MG63 (cell line): ENCODE measurements at regions not wholly inside any gene's neighbourhood (a gene's known extent, or its start where the extent isn't known, plus 50 kb on each side); places are given as distances from the start of the nearest gene placed in this dataset.

Experiments used
- DNase-seq: peaks from one replicate; pipeline ENCODE4 v3.0.0-alpha.2; 2020
- H3K27me3 ChIP-seq: fragments of 250-450 bp; sonication (Bioruptor Pico); 2 replicates; pipeline ENCODE4 v1.5.1; 2020; ENCODE audit warnings: mild to moderate bottlenecking, moderate library complexity
- H3K36me3 ChIP-seq: fragments of 250-450 bp; sonication (Bioruptor Pico); 2 replicates; pipeline ENCODE4 v1.5.1; 2020; ENCODE audit warnings: mild to moderate bottlenecking, moderate library complexity
- H3K4me3 ChIP-seq: fragments of 250-450 bp; sonication (Bioruptor Pico); 2 replicates; pipeline ENCODE4 v1.5.1; 2020; ENCODE audit warnings: mild to moderate bottlenecking, moderate library complexity
- H3K9me3 ChIP-seq: fragments of 250-450 bp; sonication (Bioruptor Pico); 2 replicates; pipeline ENCODE4 v1.5.1; 2020; ENCODE audit warnings: mild to moderate bottlenecking, moderate library complexity

DNA sequence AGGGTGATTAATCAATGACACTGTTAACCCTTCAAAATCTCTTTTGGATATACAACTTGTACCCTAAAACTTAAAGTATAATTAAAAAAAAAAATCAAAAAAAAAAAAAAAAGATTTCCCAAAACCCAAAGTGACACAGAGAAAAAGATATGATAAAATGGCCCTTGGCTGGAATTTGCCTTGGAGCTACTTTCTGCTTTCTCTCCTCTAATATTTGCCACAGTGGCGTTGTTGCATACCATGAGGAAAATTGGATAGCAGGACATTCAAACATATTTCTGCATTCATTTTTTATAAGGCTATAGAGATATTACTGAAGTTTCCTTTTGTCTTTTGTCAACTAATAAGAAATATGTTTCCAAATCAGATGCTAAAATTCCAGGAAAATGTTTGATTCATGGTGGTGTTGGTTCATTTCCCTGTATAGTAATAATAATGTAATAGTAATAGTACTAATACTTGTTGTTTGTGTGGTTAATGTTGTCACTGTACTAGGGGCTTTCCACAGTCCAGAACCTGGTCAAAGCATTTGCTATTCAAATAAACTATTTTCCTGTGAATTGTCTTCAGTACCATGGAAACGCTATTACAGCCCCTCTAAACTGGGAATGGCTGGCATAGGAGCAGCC, 441.3 kb upstream of the THBS1 start:
- Histone ChIP-seq H3K27me3 (no peaks in the 10 kb centered on the region), H3K36me3 (no peaks in the 10 kb centered on the region), H3K4me3 (no peak overlapping the region), H3K9me3 (no peaks in the 10 kb centered on the region)
- DNase-seq = no peak

DNA sequence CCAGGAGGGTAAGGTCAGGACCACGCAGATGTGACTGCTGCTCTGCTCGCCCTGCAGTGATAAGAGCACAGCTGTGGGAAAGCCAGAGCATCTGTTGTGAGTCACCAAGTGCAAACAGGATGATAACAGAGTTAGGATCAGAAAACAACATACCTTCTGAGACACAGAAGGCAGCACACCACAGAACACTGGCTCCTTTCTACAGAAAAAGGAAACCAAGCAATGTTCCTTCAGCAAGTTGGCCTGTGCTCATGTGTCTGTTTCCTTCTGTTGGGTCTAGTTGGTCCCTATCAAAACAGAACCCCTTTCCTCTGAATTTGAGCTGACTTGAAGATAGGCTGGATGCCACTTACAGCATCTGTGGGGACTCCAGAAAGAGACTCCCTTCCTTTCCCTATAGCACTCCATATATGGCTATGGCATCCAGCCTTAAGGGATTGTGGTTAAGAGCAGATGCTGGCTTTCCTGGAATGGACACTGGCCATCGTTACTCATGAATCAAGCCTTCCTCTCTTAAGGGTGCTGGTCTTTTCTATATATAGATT, 440.7 kb upstream of the THBS1 start:
- H3K27me3 ChIP-seq = no peaks in the 10 kb centered on the region
- peak; percentile 37 for DNase-seq
- H3K4me3 ChIP-seq = no peak overlapping the region
- H3K9me3 ChIP-seq = no peaks in the 10 kb centered on the region
- H3K36me3 ChIP-seq = no peaks in the 10 kb centered on the region

DNA sequence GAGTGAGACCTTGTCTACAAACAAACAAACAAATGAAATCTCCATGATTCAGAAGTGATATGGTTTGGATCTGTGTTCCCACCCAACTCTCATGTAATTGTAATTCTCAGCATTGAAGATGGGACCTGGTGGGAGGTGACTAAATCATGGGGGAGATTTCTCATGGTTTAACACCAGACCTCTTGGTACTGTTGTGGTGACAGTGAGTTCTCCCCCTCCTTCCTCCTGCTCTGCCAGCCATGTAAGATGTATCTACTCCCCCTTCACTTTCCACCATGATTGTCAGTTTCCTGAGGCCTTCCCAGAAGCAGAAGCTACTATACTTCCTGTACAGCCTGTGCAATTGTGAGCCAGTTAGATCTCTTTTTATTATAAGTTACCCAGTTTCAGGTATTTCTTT, 438.4 kb upstream of the THBS1 start:
- H3K9me3 ChIP-seq = no peaks in the 10 kb centered on the region
- no peak overlapping the region for H3K4me3 ChIP-seq
- no peaks in the 10 kb centered on the region for H3K36me3 ChIP-seq
- no peak for DNase-seq
- no peaks in the 10 kb centered on the region for H3K27me3 ChIP-seq

DNA sequence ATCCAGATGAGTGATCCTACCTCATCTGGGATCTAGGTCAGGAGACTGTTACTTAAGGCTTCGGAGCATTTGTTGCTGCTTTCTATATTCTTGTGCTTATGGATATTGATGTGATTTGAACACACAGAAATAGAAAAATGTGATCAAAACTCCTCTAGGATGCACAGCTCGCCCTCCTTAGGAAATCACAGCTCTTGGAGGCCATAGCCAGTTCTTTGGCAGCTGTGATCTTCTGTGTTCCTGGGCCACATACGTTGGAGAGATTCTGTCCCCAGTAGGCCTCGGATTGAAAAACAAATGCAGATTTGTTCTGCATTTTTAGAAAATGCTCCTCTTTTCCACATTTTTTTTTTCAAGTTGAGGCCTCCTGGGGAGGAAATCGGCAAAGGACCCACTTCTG, 437.4 kb upstream of the THBS1 start:
- Histone ChIP-seq H3K4me3 (no peak overlapping the region), H3K27me3 (no peaks in the 10 kb centered on the region), H3K36me3 (no peaks in the 10 kb centered on the region), H3K9me3 (no peaks in the 10 kb centered on the region)
- DNase-seq = no peak

DNA sequence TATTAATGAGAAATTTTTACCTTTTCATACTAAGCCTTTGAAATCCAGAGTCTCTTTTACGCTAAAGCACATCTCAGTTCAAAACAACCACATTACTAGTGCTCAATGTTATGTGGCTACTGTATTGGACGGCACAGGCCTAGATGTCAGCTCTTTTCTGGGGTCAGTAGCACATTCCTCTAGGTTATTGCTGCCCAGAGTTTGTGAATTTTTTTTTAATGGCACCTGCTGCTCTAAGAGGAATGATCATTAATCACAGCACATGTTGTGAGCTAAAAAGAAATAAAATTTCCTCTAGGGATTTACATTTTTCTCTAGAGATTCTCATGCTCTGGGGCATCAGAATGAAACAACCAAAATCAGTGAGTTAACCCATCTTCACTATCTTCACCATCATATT, 436.8 kb upstream of the THBS1 start:
- DNase-seq = no peak
- no peaks in the 10 kb centered on the region for H3K9me3 ChIP-seq
- no peaks in the 10 kb centered on the region for H3K27me3 ChIP-seq
- H3K4me3 ChIP-seq = no peak overlapping the region
- no peaks in the 10 kb centered on the region for H3K36me3 ChIP-seq

DNA sequence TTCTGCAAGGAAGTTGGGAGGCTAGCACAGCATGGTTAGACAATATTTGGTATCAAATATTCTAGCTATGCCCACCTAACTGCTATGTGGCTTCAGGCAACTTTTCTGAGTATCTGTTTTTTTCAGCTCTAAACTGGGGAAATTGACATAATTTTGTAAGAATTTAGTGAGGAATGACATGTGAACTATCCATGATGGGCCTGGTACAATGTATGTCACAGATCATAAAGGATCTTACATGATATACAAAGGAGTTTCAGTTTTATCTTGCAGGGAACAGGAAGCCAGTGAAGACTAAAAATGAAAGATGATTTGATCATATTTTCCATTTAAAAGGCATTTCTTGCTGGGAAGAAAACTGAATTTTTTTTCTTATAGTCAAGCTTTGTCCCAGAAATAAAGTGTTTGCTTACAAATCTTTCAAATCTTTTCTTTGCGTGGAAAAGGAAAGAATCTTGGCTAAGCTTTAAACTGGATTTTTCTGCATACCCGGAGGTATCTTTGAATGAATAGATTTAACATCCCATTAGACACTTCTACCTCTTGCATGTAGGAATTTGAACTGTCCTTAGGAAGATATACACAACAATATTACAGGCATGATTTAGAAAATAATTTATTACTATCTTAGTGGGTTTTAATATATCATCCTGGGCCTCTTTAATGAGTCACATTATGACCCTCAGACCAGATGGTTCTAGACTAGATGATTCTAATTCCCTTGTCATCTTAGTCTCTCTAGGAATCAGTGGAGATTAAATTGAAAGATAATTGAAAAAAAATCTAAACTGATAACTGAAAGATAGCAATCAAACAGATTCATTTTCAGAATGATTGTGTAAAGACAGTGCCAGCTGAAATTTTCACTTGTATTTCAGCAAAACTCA, 436.0 kb upstream of the THBS1 start:
- Histone ChIP-seq H3K9me3 (no peaks in the 10 kb centered on the region), H3K27me3 (no peaks in the 10 kb centered on the region), H3K4me3 (no peak overlapping the region), H3K36me3 (no peaks in the 10 kb centered on the region)
- no peak for DNase-seq

DNA sequence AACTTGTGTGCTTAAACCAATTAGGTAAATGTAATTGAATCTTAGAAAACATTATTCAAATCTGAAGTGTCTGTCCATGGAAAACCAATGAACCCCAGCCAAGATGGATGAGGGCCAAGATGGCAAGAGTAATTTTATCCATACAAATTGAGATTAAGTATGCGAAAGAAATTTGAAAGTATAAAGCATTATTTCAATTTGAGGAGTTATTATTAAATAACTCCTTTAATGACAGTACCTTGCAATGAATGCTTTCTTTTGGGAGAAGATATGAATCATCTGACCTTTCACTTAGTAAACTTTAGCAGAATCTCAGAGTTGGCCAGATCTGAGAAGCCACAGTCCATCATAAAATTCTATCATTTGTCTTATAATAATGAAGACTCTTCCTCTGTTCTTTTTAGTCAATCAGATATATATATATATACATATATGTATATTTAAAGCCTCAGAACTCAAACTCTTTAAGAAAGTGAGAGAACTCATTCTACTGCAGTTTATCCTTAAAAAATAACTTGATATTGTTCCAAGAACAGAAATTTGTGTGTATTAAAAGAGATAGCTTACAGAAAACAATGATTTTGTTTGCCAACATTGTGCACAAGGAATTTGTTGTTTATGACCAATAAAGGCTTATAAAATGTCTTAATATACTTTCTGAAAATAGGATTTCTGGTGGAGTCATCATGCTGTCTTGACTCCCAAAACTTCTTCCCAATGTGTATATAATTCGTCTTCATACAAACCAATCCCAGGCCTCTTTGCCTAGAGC, 434.8 kb upstream of the THBS1 start:
- no peak overlapping the region for H3K4me3 ChIP-seq
- H3K9me3 ChIP-seq = no peaks in the 10 kb centered on the region
- H3K27me3 ChIP-seq = no peaks in the 10 kb centered on the region
- no peaks in the 10 kb centered on the region for H3K36me3 ChIP-seq
- DNase-seq = no peak

DNA sequence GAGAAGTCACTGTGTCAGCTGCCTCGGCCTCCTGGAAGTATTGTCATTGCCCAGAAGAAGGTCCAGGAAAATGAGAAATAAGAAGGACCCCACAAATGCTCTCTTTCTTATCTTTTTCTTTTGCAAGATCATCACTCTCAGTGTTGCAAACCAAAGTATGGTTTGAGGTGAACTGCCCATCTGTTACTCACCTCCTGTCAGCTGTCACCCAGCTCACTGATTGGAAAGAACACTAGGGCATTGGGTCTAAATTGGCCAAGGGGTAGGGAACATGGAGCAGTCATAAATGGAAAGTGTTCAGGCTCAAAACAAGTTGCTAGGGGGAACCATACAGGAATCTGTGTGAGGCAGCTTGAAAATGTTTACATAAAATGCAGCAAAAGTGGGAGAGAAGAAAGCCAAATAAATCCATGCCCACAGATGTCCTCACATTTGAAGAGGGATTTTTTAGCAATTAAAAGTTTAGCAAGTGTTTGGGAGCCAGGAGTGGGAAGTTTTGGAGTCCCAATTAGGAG, 431.2 kb upstream of the THBS1 start:
- no peak overlapping the region for H3K4me3 ChIP-seq

DNA sequence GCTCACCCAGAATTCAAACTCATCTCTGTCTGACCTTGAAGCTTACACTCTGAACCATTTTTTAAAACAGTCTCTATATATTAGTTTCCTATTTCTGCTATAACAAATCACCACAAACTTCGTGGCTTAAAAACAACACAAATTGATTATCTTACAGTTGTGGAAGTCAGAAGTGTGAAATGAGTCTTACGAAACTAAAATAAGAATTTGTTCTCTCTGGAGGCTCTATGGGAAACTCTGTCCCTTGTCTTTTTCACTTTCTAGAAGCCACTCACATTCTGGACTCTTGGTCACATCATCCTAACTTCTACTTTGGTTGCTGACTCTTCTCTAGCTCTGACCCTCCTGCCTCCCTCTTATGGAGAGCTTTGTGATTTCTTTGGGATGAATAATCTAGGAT, 429.3 kb upstream of the THBS1 start:
- no peaks in the 10 kb centered on the region for H3K36me3 ChIP-seq
- no peak for DNase-seq
- no peaks in the 10 kb centered on the region for H3K27me3 ChIP-seq
- H3K9me3 ChIP-seq = no peaks in the 10 kb centered on the region
- H3K4me3 ChIP-seq = no peak overlapping the region

More for the DNA sequence above, 431.2 kb upstream of the THBS1 start:
- no peaks in the 10 kb centered on the region for H3K27me3 ChIP-seq
- H3K36me3 ChIP-seq = no peaks in the 10 kb centered on the region
- no peak for DNase-seq
- no peaks in the 10 kb centered on the region for H3K9me3 ChIP-seq

DNA sequence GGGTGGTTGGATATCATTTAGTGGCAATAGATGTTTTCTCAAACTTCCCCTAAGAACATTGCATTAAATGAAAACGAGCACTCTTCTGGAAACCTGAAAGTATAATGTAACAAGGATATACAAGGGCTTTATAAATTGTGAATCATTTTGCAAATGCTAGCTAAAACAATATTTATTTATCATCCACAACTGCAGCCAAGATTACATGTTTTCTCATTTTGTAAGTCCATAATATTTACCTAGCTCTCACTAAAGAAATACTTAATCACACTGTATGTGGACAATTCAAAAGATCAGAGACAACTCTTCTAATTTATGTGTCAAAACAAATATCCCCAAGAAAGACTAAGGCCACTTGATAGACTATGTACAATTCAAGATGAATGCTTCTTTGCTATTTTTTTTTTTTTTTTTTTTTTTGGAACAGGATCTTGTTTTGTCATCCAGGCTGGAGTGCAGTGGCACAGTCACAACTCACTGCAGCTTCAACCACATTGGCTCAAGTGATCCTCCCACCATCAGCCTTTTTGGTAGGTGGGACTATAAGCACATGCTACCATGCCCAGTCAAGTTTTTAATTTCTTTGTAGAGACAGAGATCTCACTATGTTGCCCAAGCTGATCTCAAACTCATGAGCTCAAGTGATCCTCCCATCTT, 427.7 kb upstream of the THBS1 start:
- Histone ChIP-seq H3K9me3 (no peaks in the 10 kb centered on the region), H3K4me3 (no peak overlapping the region), H3K27me3 (no peaks in the 10 kb centered on the region), H3K36me3 (no peaks in the 10 kb centered on the region)
- DNase-seq = peak; percentile 5

DNA sequence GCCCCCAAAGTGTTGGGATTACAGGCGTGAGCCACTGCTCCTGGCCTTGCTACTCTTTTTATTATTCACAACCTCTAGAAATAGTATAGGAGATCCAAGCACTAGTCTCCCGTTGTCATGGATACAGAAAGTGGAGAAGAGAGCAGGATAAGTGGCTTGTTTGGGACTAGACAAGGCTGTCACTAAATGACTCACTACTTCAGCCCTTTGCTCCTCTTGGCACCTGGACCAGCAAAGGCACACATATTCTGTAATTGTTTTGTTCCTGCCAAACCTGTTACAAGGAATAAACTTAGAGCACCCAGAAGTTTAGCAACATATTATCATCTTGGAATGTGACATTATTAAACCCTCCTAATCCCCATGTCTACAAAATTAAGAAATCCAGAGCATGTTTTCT, 427.2 kb upstream of the THBS1 start:
- Histone ChIP-seq H3K27me3 (no peaks in the 10 kb centered on the region), H3K36me3 (no peaks in the 10 kb centered on the region), H3K9me3 (no peaks in the 10 kb centered on the region), H3K4me3 (no peak overlapping the region)
- DNase-seq = peak; percentile 31

DNA sequence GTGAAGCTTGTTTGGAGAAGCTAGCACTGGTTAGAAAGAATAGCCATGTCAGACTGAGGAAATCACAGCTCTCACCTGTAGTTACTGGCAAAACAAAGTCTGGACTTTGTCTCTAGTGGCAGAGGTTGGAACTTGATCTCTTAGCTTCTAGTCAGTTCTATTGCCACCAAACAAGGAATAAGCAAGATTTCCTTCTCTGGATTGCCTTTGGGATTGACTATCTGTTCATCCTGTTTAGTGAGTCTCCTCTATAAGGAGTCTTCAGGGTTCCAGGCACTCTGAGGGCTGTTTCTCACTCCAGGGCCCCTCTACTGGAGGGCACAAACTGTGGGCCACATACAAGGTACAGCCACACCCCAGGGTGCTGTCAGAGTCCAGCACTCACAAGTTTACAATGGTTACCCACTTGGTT, 426.6 kb upstream of the THBS1 start:
- Histone ChIP-seq H3K36me3 (no peaks in the 10 kb centered on the region), H3K27me3 (no peaks in the 10 kb centered on the region)

DNA sequence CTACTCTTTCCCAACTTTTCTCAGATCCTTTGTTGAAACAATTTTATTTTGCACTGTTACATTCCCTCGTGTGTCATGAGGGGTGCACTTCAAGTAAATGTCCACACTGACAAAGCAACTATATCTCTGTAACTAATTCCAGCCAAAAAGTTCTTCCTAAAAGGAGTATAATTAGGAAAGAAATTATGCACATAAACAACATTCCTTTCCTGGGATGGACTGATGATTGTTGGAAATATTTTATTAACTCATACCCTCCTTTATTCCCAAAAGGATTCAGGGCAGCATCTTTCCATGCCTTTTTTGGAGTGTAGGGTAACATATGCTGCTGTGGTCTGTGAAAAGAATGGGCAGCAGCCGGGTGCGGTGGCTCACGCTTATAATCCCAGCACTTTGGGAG, 426.1 kb upstream of the THBS1 start:
- Histone ChIP-seq H3K36me3 (no peaks in the 10 kb centered on the region), H3K27me3 (no peaks in the 10 kb centered on the region), H3K4me3 (no peak overlapping the region), H3K9me3 (no peaks in the 10 kb centered on the region)
- DNase-seq = no peak

More for the DNA sequence above, 426.6 kb upstream of the THBS1 start:
- no peak for DNase-seq
- Histone ChIP-seq H3K4me3 (no peak overlapping the region), H3K9me3 (no peaks in the 10 kb centered on the region)

DNA sequence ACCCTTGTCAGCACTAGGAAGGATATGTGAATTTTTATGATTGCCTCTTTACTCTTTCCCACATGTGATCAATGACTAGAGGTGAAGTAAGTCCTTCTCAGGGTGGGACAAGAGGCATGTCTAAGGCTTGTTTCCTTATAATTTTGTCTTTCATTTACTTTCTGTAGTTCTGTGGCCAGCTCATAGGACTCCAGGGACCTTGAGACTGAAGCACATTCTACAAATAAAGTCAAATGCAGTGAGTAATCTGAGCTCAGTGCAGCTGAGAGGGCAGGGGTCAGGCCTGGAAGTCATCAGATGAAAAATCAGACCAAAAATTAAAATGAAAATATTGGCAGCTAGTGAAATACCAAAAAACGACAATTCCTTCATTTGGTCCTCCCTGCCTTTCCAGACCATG, 424.7 kb upstream of the THBS1 start:
- Histone ChIP-seq H3K9me3 (no peaks in the 10 kb centered on the region), H3K36me3 (no peaks in the 10 kb centered on the region), H3K4me3 (no peak overlapping the region), H3K27me3 (no peaks in the 10 kb centered on the region)
- DNase-seq = no peak

DNA sequence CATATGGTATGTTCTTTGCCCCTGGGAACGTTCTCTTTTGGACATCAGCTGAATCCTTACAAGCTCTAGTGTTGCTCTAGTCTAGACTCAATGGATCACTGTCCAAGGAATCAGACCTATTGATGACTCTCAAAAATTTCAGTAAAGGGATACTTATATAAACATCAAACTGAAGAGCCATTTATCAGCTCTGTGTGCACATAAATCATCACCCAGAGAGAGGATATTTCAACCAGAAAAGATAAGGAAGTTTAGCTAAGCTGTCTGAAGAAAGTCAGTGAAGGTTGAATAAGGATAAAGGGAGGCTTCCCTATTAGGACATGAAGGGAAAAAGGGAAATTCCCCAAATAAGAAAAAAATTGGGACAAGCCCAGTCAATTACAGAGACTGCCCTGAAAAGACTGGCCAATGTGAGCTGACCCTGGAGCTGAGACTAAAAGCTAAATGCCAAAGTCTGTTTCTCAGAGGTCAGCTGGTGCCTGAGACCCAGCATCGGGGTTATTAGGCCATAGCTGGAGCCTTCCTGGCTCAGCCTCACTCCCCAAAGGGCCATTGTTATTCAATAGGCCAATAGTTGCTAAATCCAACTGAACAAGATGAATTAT, 424.1 kb upstream of the THBS1 start:
- no peak for DNase-seq
- H3K9me3 ChIP-seq = no peaks in the 10 kb centered on the region
- no peaks in the 10 kb centered on the region for H3K27me3 ChIP-seq
- no peaks in the 10 kb centered on the region for H3K36me3 ChIP-seq
- no peak overlapping the region for H3K4me3 ChIP-seq

DNA sequence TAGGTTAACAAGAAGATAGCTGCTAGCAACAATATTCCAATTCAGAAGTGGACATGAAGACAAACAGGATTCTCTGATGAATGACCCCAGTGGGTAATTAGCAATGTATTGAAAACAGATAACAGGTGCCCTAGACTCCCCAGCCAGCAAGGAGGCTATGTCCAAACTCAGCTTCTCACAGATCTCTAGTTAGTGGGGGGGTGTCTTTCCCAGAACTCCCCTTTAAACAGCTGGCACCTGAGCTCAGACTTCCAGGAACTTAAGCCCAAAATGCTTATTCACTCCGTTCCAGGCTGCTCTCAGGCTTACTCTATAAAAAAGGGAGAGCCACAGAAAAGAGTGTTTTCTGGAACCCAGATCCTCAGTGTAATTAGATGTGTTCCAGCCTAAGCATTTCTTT, 423.0 kb upstream of the THBS1 start:
- no peaks in the 10 kb centered on the region for H3K36me3 ChIP-seq
- no peaks in the 10 kb centered on the region for H3K27me3 ChIP-seq
- DNase-seq = no peak
- peaks cover 1% of the 10 kb centered on the region; the same call in 1 of the 2 replicates for H3K9me3 ChIP-seq
- H3K4me3 ChIP-seq = no peak overlapping the region
